ENCODE measurements at regions not wholly inside any gene's neighbourhood (a gene's known extent, or its start where the extent isn't known, plus 50 kb on each side); places are given as distances from the start of the nearest gene placed in this dataset.

- DNase-seq = no peak
Measured at GRCh38 chr7:53988376-53988775, 553.8 kb upstream of the VSTM2A start.

- no peak for DNase-seq
Measured at GRCh38 chr7:53993224-53993623, 549.0 kb upstream of the VSTM2A start.

- DNase-seq = peak; percentile 35
Measured at GRCh38 chr7:53996876-53997275, 545.3 kb upstream of the VSTM2A start.

- no peak for DNase-seq
Measured at GRCh38 chr7:54014765-54015164, 527.4 kb upstream of the VSTM2A start.

- DNase-seq = peak; percentile 8
Measured at GRCh38 chr7:54015251-54015650, 526.9 kb upstream of the VSTM2A start.

- no peak for DNase-seq
Measured at GRCh38 chr7:54037873-54038272, 504.3 kb upstream of the VSTM2A start.

GRCh38 chr7:54060643-54061042, 481.5 kb upstream of the VSTM2A start:
- no peak for DNase-seq

GRCh38 chr7:54066643-54067042, 475.5 kb upstream of the VSTM2A start:
- no peak for DNase-seq

- DNase-seq = no peak
Measured at GRCh38 chr7:54069843-54070242, 472.3 kb upstream of the VSTM2A start.

GRCh38 chr7:54072710-54073109, 469.5 kb upstream of the VSTM2A start:
- DNase-seq = no peak

- DNase-seq = no peak
Measured at GRCh38 chr7:54076616-54077015, 465.6 kb upstream of the VSTM2A start.

- no peak for DNase-seq
Measured at GRCh38 chr7:54080525-54080924, 461.6 kb upstream of the VSTM2A start.

- DNase-seq = no peak
Measured at GRCh38 chr7:54080971-54081370, 461.2 kb upstream of the VSTM2A start.

GRCh38 chr7:54084340-54084739, 457.8 kb upstream of the VSTM2A start:
- DNase-seq = no peak

GRCh38 chr7:54090652-54091213, 451.4 kb upstream of the VSTM2A start:
- no peak for DNase-seq

- no peak for DNase-seq
Measured at GRCh38 chr7:54091322-54091721, 450.9 kb upstream of the VSTM2A start.

GRCh38 chr7:54097886-54098285, 444.3 kb upstream of the VSTM2A start:
- DNase-seq = no peak

- DNase-seq = no peak
Measured at GRCh38 chr7:54109501-54109900, 432.7 kb upstream of the VSTM2A start.

GRCh38 chr7:54111814-54112511, 430.2 kb upstream of the VSTM2A start:
- no peak for DNase-seq

- no peak for DNase-seq
Measured at GRCh38 chr7:54112567-54112966, 429.6 kb upstream of the VSTM2A start.

- DNase-seq = no peak
Measured at GRCh38 chr7:54115028-54115763, 427.0 kb upstream of the VSTM2A start.

GRCh38 chr7:54116956-54117355, 425.2 kb upstream of the VSTM2A start:
- no peak for DNase-seq

- no peak for DNase-seq
Measured at GRCh38 chr7:54129035-54129434, 413.1 kb upstream of the VSTM2A start.

- DNase-seq = no peak
Measured at GRCh38 chr7:54141576-54141975, 400.6 kb upstream of the VSTM2A start.
